Upper lobe of right lung (tissue), 1 donor: ENCODE measurements at regions not wholly inside any gene's neighbourhood (a gene's known extent, or its start where the extent isn't known, plus 50 kb on each side); places are given as distances from the start of the nearest gene placed in this dataset.

Source experiments
- ATAC-seq: fragments of 200-7000 bp; cut with Tn5 transposase; one replicate; pipeline ENCODE4 v1.9.1; 2020; ENCODE audit warnings: mild to moderate bottlenecking, moderate library complexity
- DNase-seq: peaks from one replicate; pipeline ENCODE4 v3.0.0-alpha.2; 2020
- H3K27ac ChIP-seq: fragments of 200-600 bp; one replicate; pipeline ENCODE4 v1.8.0; 2022
- H3K27me3 ChIP-seq: fragments of 200-600 bp; one replicate; pipeline ENCODE4 v1.8.0; 2022; ENCODE audit warnings: mild to moderate bottlenecking
- H3K36me3 ChIP-seq: fragments of 200-600 bp; one replicate; pipeline ENCODE4 v1.8.0; 2022
- H3K4me1 ChIP-seq: fragments of 200-600 bp; one replicate; pipeline ENCODE4 v1.8.0; 2022
- H3K4me3 ChIP-seq: fragments of 200-600 bp; one replicate; pipeline ENCODE4 v1.8.0; 2022; ENCODE audit warnings: mild to moderate bottlenecking
- H3K9me3 ChIP-seq: fragments of 200-600 bp; one replicate; pipeline ENCODE4 v1.8.0; 2022
- CTCF ChIP-seq: fragments of 200-600 bp; IDR thresholded peaks from one replicate; pipeline ENCODE4 v1.8.0; 2022; ENCODE audit warnings: antibody characterized with exemption
- intact Hi-C: fragments of 100-400 bp; cut with DNase I; formaldehyde crosslinking; loops from one replicate; pipeline ENCODE4 v1.11.0; 2022
- donor health status: DM: no; HTN: yes; CAD: no; lungs with severe emphysema.

- Histone ChIP-seq H3K36me3 (no peaks in the 10 kb centered on the region), H3K4me3 (no peak overlapping the region), H3K9me3 (no peaks in the 10 kb centered on the region), H3K27me3 (no peaks in the 10 kb centered on the region), H3K27ac (no peak overlapping the region), H3K4me1 (no peaks in the 10 kb centered on the region)
- no peak for TF ChIP-seq CTCF
- no peak for DNase-seq
- intact Hi-C loops = no loop called here
- ATAC-seq = no peak
Measured at GRCh38 chr18:57982372-57983021, 61.5 kb upstream of the NEDD4L start.

GRCh38 chr18:57981308-57982028 is 62.6 kb upstream of the NEDD4L start:
- H3K27me3 ChIP-seq = no peaks in the 10 kb centered on the region
- no peaks in the 10 kb centered on the region for H3K4me1 ChIP-seq
- no peaks in the 10 kb centered on the region for H3K36me3 ChIP-seq
- intact Hi-C loops = no loop called here
- H3K4me3 ChIP-seq = no peak overlapping the region
- ATAC-seq = no peak
- no peak for DNase-seq
- H3K9me3 ChIP-seq = no peaks in the 10 kb centered on the region
- peak overlapping the region; percentile 2 for H3K27ac ChIP-seq
- TF ChIP-seq CTCF = no peak

- intact Hi-C loops = no loop called here
- Histone ChIP-seq H3K4me3 (no peak overlapping the region), H3K27me3 (no peaks in the 10 kb centered on the region), H3K27ac (peak overlapping the region; percentile 2), H3K36me3 (no peaks in the 10 kb centered on the region), H3K4me1 (peaks cover 4% of the 10 kb centered on the region), H3K9me3 (no peaks in the 10 kb centered on the region)
- peak; percentile 20 for ATAC-seq
- DNase-seq = no peak
- TF ChIP-seq CTCF = no peak
Measured at GRCh38 chr18:57980573-57981307, 63.3 kb upstream of the NEDD4L start.

- H3K4me3 ChIP-seq = peak overlapping the region; percentile 31
- DNase-seq (no peak), ATAC-seq (peak; percentile 76)
- no peak for TF ChIP-seq CTCF
- intact Hi-C loops = no loop called here
- H3K9me3 ChIP-seq = no peaks in the 10 kb centered on the region
- H3K27me3 ChIP-seq = no peaks in the 10 kb centered on the region
- H3K4me1 ChIP-seq = peaks cover 7% of the 10 kb centered on the region
- peak overlapping the region; percentile 70 for H3K27ac ChIP-seq
- no peaks in the 10 kb centered on the region for H3K36me3 ChIP-seq
Measured at GRCh38 chr18:57976230-57976773, 67.7 kb upstream of the NEDD4L start.

GRCh38 chr18:57975805-57976204 is 68.2 kb upstream of the NEDD4L start:
- Histone ChIP-seq H3K9me3 (no peaks in the 10 kb centered on the region), H3K36me3 (no peaks in the 10 kb centered on the region), H3K27me3 (no peaks in the 10 kb centered on the region), H3K4me3 (peak overlapping the region; percentile 31), H3K27ac (peak overlapping the region; percentile 70), H3K4me1 (peaks cover 7% of the 10 kb centered on the region)
- no peak for TF ChIP-seq CTCF
- intact Hi-C loops = no loop called here
- ATAC-seq = peak; percentile 70
- no peak for DNase-seq
